HUES48 (cell line): ENCODE measurements at regions not wholly inside any gene's neighbourhood (a gene's known extent, or its start where the extent isn't known, plus 50 kb on each side); places are given as distances from the start of the nearest gene placed in this dataset.
"Not testable (repeated sequence)": the region's sequence is repeated elsewhere in the genome, so short reads cannot be mapped to it uniquely, and the experiment has no call there.

ENCODE experiments used
- H3K27ac ChIP-seq: one replicate; pipeline ENCODE4 v1.7.0; 2013; ENCODE audit warnings: low read depth, low read length, inconsistent platforms
- H3K27me3 ChIP-seq: 2 replicates; pipeline ENCODE4 v1.6.1; 2013; ENCODE audit warnings: mild to moderate bottlenecking, low read length; ENCODE audit not compliant: control insufficient read depth, insufficient read depth
- H3K36me3 ChIP-seq: 2 replicates; pipeline ENCODE4 v1.6.1; 2013; ENCODE audit warnings: low read length; ENCODE audit not compliant: control insufficient read depth, insufficient read depth
- H3K4me1 ChIP-seq: 2 replicates; pipeline ENCODE4 v1.6.1; 2013; ENCODE audit warnings: mild to moderate bottlenecking, low read length; ENCODE audit not compliant: control insufficient read depth, insufficient read depth
- H3K4me3 ChIP-seq: 2 replicates; pipeline ENCODE4 v1.5.1; 2013; ENCODE audit warnings: mild to moderate bottlenecking, low read depth, low read length
- H3K9ac ChIP-seq: 2 replicates; pipeline ENCODE4 v1.6.1; 2013; ENCODE audit warnings: mild to moderate bottlenecking, low read depth, low read length, moderate library complexity
- H3K9me3 ChIP-seq: 2 replicates; pipeline ENCODE4 v1.6.1; 2013; ENCODE audit warnings: low read length; ENCODE audit not compliant: control insufficient read depth, insufficient read depth

DNA sequence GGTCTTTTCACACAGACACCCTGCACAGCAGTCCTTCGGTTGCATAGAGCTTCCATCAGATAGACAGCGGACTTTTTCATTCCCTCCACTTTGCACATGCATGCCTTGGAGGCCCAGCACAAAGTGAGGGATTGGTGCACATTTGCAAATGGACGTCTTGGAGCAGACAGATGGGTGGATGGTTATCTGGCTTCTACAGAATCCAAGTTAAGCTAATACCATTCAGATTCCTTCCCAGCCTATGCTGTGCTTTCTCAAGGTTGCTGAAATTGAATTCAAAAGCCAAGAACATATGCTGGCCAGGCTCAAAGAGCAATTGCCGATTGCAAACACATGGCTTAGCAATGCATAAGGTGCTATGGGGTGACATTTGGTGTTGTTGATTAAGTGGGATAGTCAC is 186.4 kb downstream of the VAPA start:
- Histone ChIP-seq H3K36me3 (no peaks in the 10 kb centered on the region), H3K4me3 (no peak overlapping the region), H3K27ac (no peak overlapping the region), H3K4me1 (peaks cover 25% of the 10 kb centered on the region), H3K9me3 (no peaks in the 10 kb centered on the region; the same call in 1 of the 2 replicates), H3K9ac (no peak overlapping the region), H3K27me3 (no peaks in the 10 kb centered on the region)

DNA sequence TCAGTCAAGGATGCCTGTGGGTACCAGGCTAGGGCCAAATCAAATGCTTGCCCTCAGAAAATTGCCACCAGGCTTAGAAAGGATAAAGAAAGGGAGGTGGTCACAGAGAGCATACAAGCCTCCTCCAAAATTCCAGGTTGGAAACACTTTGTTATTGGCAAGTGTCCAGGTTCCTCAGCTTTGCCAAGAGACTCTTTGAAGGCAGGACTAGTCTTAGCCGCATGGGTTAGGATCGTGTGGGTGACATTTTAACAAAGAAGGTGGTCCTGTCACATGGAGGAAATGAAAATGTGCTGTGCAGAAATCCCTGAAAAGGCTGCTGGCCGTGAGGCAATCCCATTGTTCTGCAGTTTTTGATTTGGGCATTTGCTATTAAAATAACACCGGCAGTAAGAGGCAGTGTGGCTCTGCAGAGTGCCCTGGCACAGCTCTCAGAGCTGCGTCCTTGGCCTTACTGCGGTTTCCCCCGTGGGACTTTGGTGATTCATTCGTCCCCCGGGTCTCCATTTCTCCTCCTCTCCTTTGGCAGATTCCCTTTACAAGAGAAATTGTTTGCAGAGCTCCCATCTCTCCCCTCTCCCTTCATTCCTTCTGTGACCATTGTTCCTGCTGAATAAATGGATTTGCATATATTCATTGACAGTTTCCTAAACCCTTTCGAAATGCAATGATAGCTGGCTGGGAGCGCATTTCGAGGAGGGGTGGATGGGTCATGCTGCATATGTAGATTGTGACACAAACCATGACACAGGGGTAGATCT is 187.3 kb downstream of the VAPA start:
- Histone ChIP-seq H3K36me3 (no peaks in the 10 kb centered on the region), H3K4me1 (peaks cover 25% of the 10 kb centered on the region), H3K27me3 (no peaks in the 10 kb centered on the region), H3K27ac (peak overlapping the region; percentile 58), H3K9me3 (peaks cover 5% of the 10 kb centered on the region; the same call in 1 of the 2 replicates), H3K9ac (no peak overlapping the region; the same call in 1 of the 2 replicates), H3K4me3 (peak overlapping the region; percentile 10; the same call in 1 of the 2 replicates)

GRCh38 chr18:10101729-10102128 is 187.9 kb downstream of the VAPA start:
- Histone ChIP-seq H3K9ac (no peak overlapping the region), H3K27me3 (no peaks in the 10 kb centered on the region), H3K9me3 (peaks cover 5% of the 10 kb centered on the region; the same call in 1 of the 2 replicates), H3K4me1 (peaks cover 25% of the 10 kb centered on the region), H3K36me3 (no peaks in the 10 kb centered on the region), H3K4me3 (peak overlapping the region; percentile 10; the same call in 1 of the 2 replicates), H3K27ac (peak overlapping the region; percentile 58)

DNA sequence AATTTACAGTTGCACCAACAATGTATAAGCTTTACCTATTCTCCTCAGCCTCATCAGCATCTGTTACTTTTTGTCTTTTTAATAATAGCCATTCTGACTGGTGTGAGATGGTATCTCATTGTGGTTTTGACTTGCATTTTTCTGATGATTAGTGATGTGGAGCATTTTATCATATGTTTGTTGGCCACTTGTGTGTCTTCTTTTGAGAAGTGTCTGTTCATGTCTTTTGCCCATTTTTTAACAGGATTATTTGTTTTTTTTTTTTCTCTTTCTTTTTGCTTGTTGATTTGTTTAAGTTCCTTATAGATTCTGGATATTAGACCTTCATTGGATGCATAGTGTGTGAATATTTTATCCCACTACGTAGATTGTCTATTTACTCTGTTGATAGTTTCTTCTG is 191.3 kb downstream of the VAPA start:
- H3K27ac ChIP-seq, H3K9ac ChIP-seq, H3K9me3 ChIP-seq, H3K27me3 ChIP-seq, H3K4me3 ChIP-seq, H3K36me3 ChIP-seq: not testable (repeated sequence)
- peaks cover 21% of the 10 kb centered on the region for H3K4me1 ChIP-seq

DNA sequence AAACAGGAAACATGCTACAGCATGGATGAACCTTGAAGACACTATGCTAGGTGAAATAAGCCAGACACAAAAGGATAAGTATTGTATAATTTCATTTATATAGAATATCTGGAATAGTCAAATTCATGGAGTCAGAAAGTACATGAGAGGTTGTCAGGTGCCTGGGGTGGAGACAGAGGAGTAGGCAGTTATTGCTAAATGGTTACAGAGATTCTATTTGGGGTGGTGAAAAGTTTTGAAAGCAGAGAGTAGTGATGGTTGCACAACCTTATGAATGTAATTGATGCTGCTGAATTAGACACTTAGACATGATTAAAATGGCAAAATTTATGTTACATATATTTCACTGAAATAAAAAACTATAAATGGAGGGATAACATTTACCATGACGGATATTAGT is 197.4 kb downstream of the VAPA start:
- Histone ChIP-seq H3K4me1 (peaks cover 13% of the 10 kb centered on the region), H3K27me3 (no peaks in the 10 kb centered on the region), H3K9me3 (no peaks in the 10 kb centered on the region; the same call in 1 of the 2 replicates), H3K9ac (no peak overlapping the region), H3K4me3 (no peak overlapping the region), H3K27ac (no peak overlapping the region), H3K36me3 (no peaks in the 10 kb centered on the region)

- H3K4me1 ChIP-seq, result peaks cover 15% of the 10 kb centered on the region
- H3K4me3 ChIP-seq, result no peak overlapping the region
- no peaks in the 10 kb centered on the region for H3K9me3 ChIP-seq
- no peaks in the 10 kb centered on the region for H3K36me3 ChIP-seq
- H3K27ac ChIP-seq, result no peak overlapping the region
- no peaks in the 10 kb centered on the region for H3K27me3 ChIP-seq
- no peak overlapping the region for H3K9ac ChIP-seq
Measured at GRCh38 chr18:10111944-10112343, 198.1 kb downstream of the VAPA start.

- Histone ChIP-seq H3K9me3 (no peaks in the 10 kb centered on the region), H3K4me3 (no peak overlapping the region), H3K27me3 (no peaks in the 10 kb centered on the region), H3K4me1 (peaks cover 15% of the 10 kb centered on the region), H3K9ac (no peak overlapping the region), H3K36me3 (no peaks in the 10 kb centered on the region), H3K27ac (no peak overlapping the region)
Measured at GRCh38 chr18:10113121-10114022, 199.6 kb downstream of the VAPA start.

DNA sequence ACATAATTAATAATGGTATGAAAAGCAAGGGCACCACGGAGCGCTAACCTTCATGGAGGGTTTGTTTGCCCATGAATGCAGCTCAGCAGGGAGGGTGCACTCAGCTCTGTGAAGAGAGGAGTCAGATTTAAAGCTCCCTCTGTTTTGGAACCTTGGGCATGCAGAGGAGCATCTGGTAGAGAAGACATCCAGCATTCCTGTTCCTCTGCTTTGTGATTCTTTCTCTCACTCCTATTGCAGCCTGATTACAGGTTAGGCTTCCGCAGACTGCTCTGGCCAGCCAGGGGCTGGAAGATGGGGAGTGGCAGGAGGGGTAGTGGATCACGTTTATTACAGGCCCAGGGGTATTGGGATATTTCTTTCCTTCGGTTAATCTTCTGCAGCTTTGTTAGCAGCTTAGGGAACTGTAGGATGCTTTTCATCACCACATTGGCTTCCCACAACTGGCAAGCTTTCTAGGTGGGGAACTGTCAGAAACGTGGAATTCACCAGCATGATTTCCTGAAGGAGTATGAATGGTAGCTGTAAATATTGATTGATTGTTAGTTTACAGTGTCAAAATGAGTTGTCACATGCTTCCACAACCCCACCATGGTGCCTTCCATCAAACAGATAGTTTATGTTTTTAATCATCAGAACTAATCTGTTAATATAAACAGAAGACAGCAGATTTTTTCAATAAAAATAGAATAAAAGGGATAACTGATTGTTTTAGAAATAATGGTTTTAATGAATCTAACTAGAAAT is 201.1 kb downstream of the VAPA start:
- H3K27ac ChIP-seq, result no peak overlapping the region
- H3K36me3 ChIP-seq, result no peaks in the 10 kb centered on the region
- peaks cover 15% of the 10 kb centered on the region for H3K4me1 ChIP-seq
- no peak overlapping the region for H3K4me3 ChIP-seq
- peaks cover 7% of the 10 kb centered on the region; the same call in 1 of the 2 replicates for H3K9me3 ChIP-seq
- no peaks in the 10 kb centered on the region for H3K27me3 ChIP-seq
- H3K9ac ChIP-seq, result no peak overlapping the region

DNA sequence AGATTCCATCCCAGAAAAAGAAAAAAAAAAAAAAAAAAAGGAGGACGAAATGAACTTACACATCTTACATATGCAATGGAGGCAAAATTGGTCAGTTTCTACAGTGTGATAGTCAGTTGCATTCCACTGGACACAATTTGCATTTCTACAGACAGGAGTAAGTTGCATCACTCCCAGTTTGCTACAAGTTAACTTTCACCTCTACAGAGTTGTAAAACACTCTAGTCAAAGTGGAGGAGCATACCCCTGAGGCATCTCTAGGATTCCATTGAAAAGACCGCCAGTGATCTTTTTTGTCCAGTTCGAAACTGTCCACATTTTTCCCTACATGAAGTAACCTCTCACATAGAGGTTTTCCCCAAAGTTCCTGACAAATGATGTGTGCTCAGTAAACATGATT is 202.8 kb downstream of the VAPA start:
- peaks cover 15% of the 10 kb centered on the region for H3K4me1 ChIP-seq
- no peaks in the 10 kb centered on the region for H3K36me3 ChIP-seq
- no peak overlapping the region for H3K4me3 ChIP-seq
- H3K27ac ChIP-seq, result no peak overlapping the region
- H3K9me3 ChIP-seq, result peaks cover 7% of the 10 kb centered on the region; the same call in 1 of the 2 replicates
- no peak overlapping the region for H3K9ac ChIP-seq
- H3K27me3 ChIP-seq, result no peaks in the 10 kb centered on the region

DNA sequence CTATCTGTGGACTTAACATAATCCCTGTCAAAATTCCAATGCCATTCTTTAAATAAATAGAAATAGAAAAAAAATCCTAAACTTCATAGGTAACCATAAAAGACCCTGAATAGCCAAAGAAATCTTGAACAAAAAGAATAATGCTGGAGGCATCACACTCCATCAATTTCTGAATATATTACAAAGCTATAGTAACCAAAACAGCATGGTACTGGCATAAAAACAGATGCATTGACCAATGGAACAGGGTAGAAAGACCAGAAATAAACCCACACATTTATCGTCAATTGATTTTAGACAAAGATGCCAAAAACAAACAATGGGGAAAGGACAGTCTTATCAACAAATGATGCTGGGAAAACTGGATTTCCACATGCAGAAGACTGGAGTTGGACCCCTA is 205.7 kb downstream of the VAPA start:
- Histone ChIP-seq H3K36me3 (no peaks in the 10 kb centered on the region), H3K4me3 (no peak overlapping the region), H3K4me1 (peaks cover 24% of the 10 kb centered on the region), H3K9me3 (peaks cover 7% of the 10 kb centered on the region; the same call in 1 of the 2 replicates), H3K9ac (no peak overlapping the region), H3K27me3 (no peaks in the 10 kb centered on the region), H3K27ac (no peak overlapping the region)
